Stimulated activated CD8-positive, alpha-beta memory T cell treated with anti-CD3 and anti-CD28 coated beads, Interleukin-7, amount 100 ng/mL, for 1 hour (primary cell): ENCODE measurements at regions not wholly inside any gene's neighbourhood (a gene's known extent, or its start where the extent isn't known, plus 50 kb on each side); places are given as distances from the start of the nearest gene placed in this dataset.
"Not testable (repeated sequence)": the region's sequence is repeated elsewhere in the genome, so short reads cannot be mapped to it uniquely, and the experiment has no call there.

Experiments
- DNase-seq, 2 donors: peaks; one replicate each; pipeline ENCODE4 v3.0.0-alpha.2; 2020; ENCODE audit warnings: low read depth in 2 of 2

- no peak for DNase-seq
Measured at GRCh38 chr11:82210011-82210410, 523.7 kb downstream of the FAM181B start.

GRCh38 chr11:82195283-82195682 lies 538.4 kb downstream of the FAM181B start:
- DNase-seq: no peak

- DNase-seq: no peak
Measured at GRCh38 chr11:82194521-82194920, 539.1 kb downstream of the FAM181B start.

- DNase-seq: no peak
Measured at GRCh38 chr11:82191695-82192094, 542.0 kb downstream of the FAM181B start.

- no peak for DNase-seq
Measured at GRCh38 chr11:82185925-82186324, 547.7 kb downstream of the FAM181B start.

- DNase-seq: no peak
Measured at GRCh38 chr11:82184966-82185365, 548.7 kb downstream of the FAM181B start.

GRCh38 chr11:82183346-82183745 lies 550.3 kb downstream of the FAM181B start:
- no peak for DNase-seq

GRCh38 chr11:82182697-82183096 lies 551.0 kb downstream of the FAM181B start:
- DNase-seq: not testable (repeated sequence)

GRCh38 chr11:82181796-82182195 lies 551.9 kb downstream of the FAM181B start:
- DNase-seq: not testable (repeated sequence)

GRCh38 chr11:82176945-82177344 lies 556.7 kb downstream of the FAM181B start:
- no peak for DNase-seq

- no peak for DNase-seq
Measured at GRCh38 chr11:82176365-82176764, 557.3 kb downstream of the FAM181B start.

- DNase-seq: no peak
Measured at GRCh38 chr11:82174610-82175009, 559.1 kb downstream of the FAM181B start.

- DNase-seq: no peak
Measured at GRCh38 chr11:82146789-82147188, 586.9 kb downstream of the FAM181B start.

GRCh38 chr11:82118946-82119345 lies 614.7 kb downstream of the FAM181B start:
- DNase-seq: no peak

- no peak for DNase-seq
Measured at GRCh38 chr11:82117362-82117761, 616.3 kb downstream of the FAM181B start.

GRCh38 chr11:82105331-82105998 lies 628.2 kb downstream of the FAM181B start:
- no peak for DNase-seq

GRCh38 chr11:82092904-82093303 lies 640.8 kb downstream of the FAM181B start:
- no peak for DNase-seq

- no peak for DNase-seq
Measured at GRCh38 chr11:82089426-82089825, 644.2 kb downstream of the FAM181B start.

- DNase-seq: no peak
Measured at GRCh38 chr11:82085493-82085892, 648.2 kb downstream of the FAM181B start.

GRCh38 chr11:82082976-82083375 lies 650.7 kb downstream of the FAM181B start:
- DNase-seq: no peak

GRCh38 chr11:82080160-82080559 lies 653.5 kb downstream of the FAM181B start:
- DNase-seq: no peak

GRCh38 chr11:82076126-82076525 lies 657.5 kb downstream of the FAM181B start:
- no peak for DNase-seq

- no peak for DNase-seq
Measured at GRCh38 chr11:82059505-82059904, 674.2 kb downstream of the FAM181B start.

GRCh38 chr11:82056450-82056849 lies 677.2 kb downstream of the FAM181B start:
- no peak for DNase-seq
